Embryonic facial prominence (tissue), 1 donor: ENCODE measurements at regions not wholly inside any gene's neighbourhood (a gene's known extent, or its start where the extent isn't known, plus 50 kb on each side); places are given as distances from the start of the nearest gene placed in this dataset.
"Not testable (repeated sequence)": the region's sequence is repeated elsewhere in the genome, so short reads cannot be mapped to it uniquely, and the experiment has no call there.

Source experiments
- DNase-seq: peaks from one replicate; pipeline ENCODE4 v3.0.0-alpha.2; 2016; ENCODE audit errors: extremely low spot score

DNA sequence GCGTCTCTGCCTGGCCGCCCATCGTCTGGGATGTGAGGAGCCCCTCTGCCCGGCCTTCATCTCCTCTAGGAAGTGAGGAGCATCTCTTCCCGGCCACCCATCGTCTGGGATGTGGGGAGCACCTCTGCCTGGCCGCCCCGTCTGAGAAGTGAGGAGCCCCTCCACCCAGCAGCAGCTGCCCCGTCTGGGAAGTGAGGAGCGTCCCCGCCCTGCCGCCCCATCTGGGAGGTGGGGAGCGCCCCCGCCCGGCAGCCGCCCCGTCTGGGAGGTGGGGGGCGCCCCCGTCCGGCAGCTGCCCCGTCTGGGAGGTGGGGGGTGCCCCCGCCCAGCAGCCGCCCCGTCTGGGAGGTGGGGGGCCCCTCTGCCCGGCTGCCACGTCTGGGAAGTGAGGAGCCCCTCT, 153.7 kb upstream of the MYRIP start:
- DNase-seq, result not testable (repeated sequence)

GRCh38 chr3:39657075-39657474, 152.3 kb upstream of the MYRIP start:
- DNase-seq, result no peak

DNA sequence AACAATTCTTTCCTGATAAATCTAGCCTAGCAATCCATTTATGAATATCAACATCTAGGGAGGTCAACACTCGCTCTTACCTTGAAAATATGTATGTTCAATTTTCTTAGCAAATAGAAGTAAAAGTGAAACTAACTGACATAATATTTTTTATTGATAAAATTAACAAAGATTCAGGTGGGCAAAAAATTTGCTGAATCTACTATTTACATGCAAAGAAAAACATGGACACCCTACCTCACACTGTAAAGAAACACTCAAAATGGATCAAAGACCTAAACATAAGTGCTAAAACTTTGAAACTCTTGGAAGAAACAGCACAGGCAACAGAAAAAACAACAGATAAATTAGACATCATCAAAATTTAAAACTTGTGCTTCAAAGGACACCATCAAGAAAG, 151.6 kb upstream of the MYRIP start:
- no peak for DNase-seq

- DNase-seq, result no peak
Observed at GRCh38 chr3:39664931-39665330, 144.5 kb upstream of the MYRIP start.

DNA sequence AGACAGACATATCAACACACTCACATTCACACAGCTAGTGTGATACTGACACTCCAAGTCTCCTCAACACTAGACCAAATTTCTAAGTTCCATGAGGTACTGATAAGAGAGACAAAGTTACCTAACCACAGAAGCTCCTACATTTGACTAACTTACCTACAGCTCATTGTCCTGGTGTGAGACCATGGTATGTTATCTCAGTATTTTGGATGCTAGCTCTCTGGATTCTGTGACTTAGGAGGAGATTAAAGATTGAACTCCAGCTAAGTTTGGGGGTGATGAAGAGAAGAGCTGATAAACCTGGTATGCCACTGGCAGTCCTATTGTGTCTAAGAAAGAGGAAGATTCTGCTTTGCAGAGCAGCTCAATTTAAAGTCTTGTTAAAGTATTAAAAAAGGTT, 144.0 kb upstream of the MYRIP start:
- DNase-seq, result no peak

DNA sequence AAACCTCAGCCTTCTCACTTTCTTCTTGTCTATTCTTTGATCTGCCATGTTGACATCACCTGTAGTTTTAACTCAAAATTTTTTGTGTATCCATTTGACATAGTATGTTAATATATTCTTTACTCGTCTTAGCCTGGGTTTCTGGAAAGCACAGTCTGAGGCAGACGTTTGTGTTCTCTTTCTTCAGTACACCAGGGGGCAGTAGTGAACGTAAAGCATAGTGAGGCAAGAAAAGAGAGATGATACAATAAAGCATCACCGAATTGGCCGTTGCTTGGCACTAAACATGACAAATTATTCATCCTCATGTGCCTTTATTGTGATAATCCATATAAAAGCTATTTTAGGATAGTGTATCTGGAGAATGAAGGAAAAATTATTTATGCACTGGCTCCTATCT, 141.0 kb upstream of the MYRIP start:
- DNase-seq, result peak; percentile 14

GRCh38 chr3:39671116-39671515, 138.3 kb upstream of the MYRIP start:
- no peak for DNase-seq

GRCh38 chr3:39671600-39671999, 137.8 kb upstream of the MYRIP start:
- DNase-seq, result no peak

- no peak for DNase-seq
Observed at GRCh38 chr3:39705351-39705900, 104.0 kb upstream of the MYRIP start.

DNA sequence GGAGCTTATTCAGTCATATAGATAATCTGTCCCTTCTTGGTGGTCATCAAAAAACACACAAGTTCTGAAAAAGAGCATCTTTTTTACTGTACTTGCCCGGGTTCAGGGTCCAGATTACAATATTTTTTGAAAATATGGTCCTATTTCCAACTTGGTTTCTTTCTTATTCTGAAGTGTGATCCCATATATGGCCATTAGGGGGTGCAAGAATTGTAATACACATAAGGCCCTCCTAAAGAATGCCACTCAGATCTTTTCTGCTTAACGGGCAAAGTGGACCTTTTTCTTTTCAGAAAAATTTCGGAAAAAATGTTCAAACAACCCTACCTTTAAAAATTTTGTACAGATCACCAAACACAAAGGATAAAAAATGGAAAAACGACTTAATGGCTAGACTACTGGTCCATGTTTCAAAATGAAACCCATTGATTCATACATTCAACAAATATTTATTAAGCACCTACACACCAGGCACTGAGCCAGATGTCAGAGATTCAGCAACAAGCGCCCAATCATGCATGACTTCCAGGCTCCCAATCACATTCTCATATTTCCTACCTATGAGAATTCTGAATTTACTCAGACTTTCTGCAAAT, 102.0 kb upstream of the MYRIP start:
- DNase-seq, result no peak

DNA sequence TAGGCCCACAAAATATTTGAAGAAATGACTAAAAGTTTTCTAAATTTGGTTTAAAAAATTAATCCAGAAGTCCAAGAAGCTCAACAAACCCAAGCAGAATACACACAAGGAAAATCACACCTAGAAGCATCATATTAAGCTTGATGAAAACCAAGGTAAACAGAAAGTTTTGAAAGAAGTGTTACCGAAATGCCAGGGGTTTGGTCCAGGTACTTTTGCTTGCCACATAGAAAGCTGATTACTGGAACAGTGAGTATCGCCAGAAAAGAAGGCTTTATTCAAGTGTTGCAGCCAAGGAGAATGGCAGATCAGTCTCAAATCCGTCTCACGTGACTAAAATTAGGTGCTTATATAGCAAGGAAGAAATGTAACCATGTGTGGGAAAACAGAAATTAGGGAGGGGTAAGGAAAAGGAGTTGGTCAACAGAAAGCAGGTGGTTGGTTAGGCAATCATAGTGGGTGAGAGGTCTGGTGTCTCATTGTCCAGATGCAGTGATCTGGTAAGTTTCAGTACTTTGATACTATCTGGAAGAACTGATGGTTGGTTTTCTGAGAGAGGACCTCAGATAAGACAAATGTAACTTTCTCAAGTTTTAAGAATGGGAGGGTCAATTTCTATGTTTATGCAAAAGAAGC, 96.9 kb upstream of the MYRIP start:
- no peak for DNase-seq

DNA sequence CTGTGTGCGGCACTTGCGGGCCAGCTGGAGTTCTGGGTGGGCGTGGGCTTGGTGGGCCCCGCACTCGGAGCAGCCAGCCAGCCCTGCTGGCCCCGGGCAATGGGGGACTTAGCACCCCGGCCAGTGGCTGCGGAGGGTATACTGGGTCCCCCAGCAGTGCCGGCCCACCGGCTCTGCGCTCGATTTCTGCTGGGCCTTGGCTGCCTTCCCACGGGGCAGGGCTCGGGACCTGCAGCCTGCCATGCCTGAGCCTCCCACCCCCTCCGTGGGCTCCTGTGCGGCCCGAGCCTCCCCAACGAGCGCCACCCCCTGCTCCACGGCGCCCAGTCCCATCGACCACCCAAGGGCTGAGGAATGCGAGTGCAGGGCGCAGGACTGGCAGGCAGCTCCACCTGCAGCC, 96.1 kb upstream of the MYRIP start:
- DNase-seq, result not testable (repeated sequence)

DNA sequence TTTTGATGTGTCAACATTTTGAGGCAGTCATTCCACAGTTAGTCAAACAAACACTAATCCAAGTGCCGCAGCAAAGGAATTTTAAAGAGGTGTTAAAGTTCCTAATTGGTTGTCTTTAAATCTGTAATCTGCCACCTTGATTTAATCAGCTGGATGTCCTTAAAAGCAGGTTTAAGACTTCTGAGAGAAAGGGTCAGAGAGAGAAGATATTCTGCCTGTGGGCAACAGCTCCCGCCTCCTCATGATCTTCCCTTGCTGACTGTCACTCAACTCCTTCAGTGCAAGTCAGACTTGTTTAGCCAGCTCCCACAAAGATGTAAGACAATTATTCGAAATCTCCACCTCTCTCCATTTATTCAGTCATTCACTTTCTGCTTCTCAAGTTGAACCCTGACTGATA, 92.6 kb upstream of the MYRIP start:
- DNase-seq, result peak; percentile 12

DNA sequence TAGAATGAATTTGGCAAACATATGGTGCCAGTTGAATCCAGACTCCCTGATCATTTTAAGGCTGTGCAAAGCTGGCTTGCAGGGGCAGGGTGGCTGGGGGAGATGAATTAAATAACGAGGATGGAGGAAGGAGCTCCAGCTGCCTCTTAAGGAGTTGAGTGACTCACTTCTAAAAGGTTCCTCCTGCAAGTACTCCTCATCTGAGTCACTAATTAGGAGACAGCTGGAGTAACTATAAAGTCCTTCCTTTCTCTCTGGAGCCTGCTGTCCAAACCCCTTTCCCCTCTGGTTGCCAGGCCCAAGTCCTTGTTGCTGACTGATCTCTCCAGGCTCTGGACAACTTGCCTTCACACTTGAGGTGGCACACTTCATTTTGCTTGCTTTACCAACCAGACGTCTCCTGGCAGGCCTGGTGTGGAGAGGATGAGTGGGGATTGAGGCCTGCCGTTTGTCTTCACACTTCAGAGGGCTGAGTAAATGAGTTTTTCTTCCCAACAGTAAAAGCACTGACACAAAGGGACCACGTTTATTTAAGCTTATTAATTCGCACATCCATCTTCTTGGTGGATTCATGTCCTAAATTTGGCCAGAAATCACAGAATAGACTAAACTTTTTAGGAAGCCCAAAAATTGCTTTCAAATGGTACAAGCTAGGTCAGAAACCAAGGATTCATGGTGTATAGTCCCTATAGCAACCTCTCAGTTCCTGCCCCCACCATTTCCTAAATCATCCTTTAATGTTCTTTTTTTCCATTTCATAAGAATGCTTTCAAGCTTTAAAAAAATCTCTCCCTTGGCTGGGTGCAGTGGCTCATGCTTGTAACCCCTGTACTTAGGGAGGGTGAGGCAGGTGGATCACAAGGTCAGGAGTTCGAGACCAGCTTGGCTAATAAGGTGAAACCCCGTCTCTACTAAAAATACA, 90.5 kb upstream of the MYRIP start:
- DNase-seq, result no peak

DNA sequence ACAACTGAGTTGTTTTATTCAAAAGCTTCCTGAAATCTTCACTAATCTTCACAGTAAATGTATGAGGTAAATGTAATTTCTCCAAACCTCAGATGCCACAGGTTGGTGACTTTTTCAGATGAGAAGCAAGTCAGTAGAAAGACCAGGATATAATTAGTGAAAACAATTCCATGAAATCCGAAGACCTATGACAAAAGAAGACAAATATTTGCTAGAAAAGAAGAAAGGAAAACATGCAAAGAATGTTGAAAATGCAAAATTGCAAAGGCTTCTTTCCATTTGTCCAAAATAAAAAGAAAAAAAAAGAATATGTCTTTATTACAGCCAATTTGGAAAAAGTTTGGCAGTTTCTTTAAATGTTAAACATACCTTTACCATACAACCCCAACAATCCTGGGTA, 88.3 kb upstream of the MYRIP start:
- DNase-seq, result no peak

DNA sequence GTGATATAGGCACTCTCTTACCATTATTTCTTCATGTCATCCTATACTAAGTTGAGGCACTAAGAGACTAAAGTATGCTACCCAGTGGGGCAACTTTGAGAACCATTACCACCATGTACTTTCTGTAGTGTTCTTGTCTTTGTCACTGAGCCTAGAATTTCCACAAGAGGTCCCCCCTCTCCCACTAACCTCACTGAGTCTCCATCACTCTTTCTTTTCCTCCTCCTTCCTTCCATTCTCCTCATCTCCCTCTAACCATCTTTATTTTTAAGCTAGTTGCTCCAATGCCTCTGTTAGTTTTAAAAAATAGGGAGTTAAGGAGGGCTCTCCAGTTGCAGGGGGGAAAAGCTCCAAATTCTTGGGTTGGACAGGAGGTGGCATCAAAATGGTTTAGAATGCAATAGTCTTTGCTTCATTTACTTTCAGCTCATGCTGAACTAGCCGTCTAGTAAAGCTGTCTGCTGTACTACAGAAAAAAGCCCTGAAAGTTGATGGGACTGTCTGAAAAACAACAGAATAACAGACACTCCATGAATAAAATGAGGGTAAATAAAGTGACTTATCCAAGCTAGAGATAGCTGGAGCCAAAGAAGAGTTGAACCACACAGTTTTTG, 85.1 kb upstream of the MYRIP start:
- DNase-seq, result no peak

DNA sequence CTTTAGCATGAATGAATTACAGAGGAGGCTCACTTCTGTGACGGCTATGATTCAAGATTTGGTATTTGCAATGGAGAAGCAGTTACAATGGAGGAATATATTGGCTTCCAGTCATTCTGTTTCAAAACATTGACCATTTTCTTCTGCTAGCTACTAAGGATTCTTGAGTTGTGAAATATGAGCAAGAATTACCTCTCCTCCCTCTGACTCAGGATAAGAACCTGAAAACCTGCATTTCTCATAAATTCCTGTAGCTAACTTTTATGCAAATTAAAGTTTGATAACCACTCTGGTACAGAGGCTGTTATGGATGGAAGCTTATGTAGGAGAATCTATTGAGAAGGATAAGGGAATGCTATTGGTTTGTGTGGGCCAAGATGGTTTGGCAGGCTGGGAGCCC, 84.1 kb upstream of the MYRIP start:
- no peak for DNase-seq

DNA sequence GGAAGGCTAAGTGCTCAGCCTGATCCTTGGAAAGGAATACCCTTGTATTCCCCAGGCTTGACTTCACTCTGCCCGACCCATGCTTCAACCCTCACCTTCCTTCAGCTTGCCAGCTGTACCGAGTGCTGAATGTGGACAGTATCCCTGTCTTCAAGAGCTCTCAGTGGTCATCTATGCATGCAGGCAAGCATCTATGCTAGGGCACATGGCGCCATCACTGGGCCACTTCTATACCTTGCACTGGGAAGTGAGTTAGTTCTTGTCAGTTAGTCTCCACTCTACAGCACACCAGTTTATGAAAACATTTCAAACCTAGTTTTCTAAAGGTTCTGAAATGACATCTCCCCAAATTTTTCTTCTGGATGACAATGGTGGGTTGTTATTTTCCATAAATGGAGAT, 82.0 kb upstream of the MYRIP start:
- no peak for DNase-seq

DNA sequence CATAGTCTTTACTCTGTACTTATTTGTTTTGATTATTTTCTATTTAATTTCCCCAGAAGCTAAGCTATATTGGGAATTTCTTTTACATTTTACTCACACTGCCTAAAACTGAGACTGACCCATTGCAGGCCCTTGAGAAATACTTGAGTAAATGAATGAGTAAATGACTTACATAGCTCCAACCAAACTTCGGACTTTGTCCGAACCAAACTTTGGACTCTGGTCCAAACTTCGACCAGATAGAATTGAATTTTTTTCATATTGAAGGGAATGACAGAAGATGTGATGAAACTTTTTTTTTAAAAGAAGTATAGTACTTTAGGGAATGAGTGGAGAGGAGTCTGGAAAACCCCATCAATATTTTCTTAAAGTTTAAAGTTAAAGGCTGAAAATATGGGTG, 75.6 kb upstream of the MYRIP start:
- no peak for DNase-seq

- not testable (repeated sequence) for DNase-seq
Observed at GRCh38 chr3:39739658-39740057, 69.8 kb upstream of the MYRIP start.

DNA sequence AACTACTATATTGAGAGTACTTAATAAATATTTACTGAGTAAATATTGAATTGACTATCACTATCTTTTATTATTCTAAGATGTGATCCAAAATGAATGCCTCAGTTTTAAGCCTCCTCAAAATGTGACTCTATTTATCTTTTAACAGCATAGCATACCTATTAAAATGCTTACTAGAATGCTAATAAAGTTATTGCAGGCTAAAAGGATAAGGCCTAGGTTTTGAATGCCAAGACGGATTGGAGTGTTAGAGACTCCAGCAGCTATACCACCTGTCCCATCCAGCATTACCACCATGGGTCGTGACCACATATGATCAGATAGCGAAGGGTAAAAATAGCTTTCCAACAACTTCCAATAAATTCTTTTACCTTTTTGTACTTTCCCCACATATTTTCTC, 64.7 kb upstream of the MYRIP start:
- DNase-seq, result no peak

GRCh38 chr3:39748002-39748401, 61.4 kb upstream of the MYRIP start:
- no peak for DNase-seq
